Osteocyte (in vitro differentiated cells): ENCODE measurements at regions not wholly inside any gene's neighbourhood (a gene's known extent, or its start where the extent isn't known, plus 50 kb on each side); places are given as distances from the start of the nearest gene placed in this dataset.

Experiments used
- DNase-seq: peaks from one replicate; pipeline ENCODE4 v3.0.0; 2021; ENCODE audit warnings: mixed read lengths; ENCODE audit not compliant: unreplicated experiment; ENCODE audit errors: extremely low spot score
- H3K27ac Mint-ChIP-seq: one replicate; pipeline ENCODE4 v1.8.0; 2021; ENCODE audit warnings: mild to moderate bottlenecking, mixed read lengths; ENCODE audit not compliant: unreplicated experiment
- H3K27me3 Mint-ChIP-seq: one replicate; pipeline ENCODE4 v1.8.0; 2021; ENCODE audit warnings: mixed read lengths; ENCODE audit not compliant: unreplicated experiment
- H3K36me3 Mint-ChIP-seq: one replicate; pipeline ENCODE4 v1.8.0; 2021; ENCODE audit warnings: mixed read lengths; ENCODE audit not compliant: unreplicated experiment
- H3K4me1 Mint-ChIP-seq: one replicate; pipeline ENCODE4 v1.8.0; 2021; ENCODE audit warnings: mixed read lengths; ENCODE audit not compliant: unreplicated experiment
- H3K4me3 Mint-ChIP-seq: one replicate; pipeline ENCODE4 v1.8.0; 2021; ENCODE audit warnings: mild to moderate bottlenecking, moderate library complexity, mixed read lengths; ENCODE audit not compliant: unreplicated experiment
- H3K9me3 Mint-ChIP-seq: one replicate; pipeline ENCODE4 v1.8.0; 2021; ENCODE audit warnings: mixed read lengths; ENCODE audit not compliant: unreplicated experiment
- CTCF ChIP-seq: fragments of 200-600 bp; sonication (generic); IDR thresholded peaks from 2 replicates; pipeline ENCODE4 v1.5.0; 2021; ENCODE audit warnings: antibody characterized with exemption, mild to moderate bottlenecking, moderate library complexity

GRCh38 chr18:28714498-28714897 lies 537.6 kb upstream of the CDH2 start:
- Mint-ChIP-seq H3K27me3 (no peaks in the 10 kb centered on the region), H3K9me3 (peaks cover 12% of the 10 kb centered on the region), H3K36me3 (no peaks in the 10 kb centered on the region), H3K4me1 (peaks cover 23% of the 10 kb centered on the region), H3K27ac (no peak overlapping the region), H3K4me3 (no peak overlapping the region)
- TF ChIP-seq CTCF: no peak
- DNase-seq: no peak

- Mint-ChIP-seq H3K4me1 (peaks cover 7% of the 10 kb centered on the region), H3K9me3 (peaks cover 12% of the 10 kb centered on the region), H3K27me3 (no peaks in the 10 kb centered on the region), H3K36me3 (no peaks in the 10 kb centered on the region), H3K27ac (no peak overlapping the region), H3K4me3 (no peak overlapping the region)
- no peak for DNase-seq
- TF ChIP-seq CTCF: no peak
Observed at GRCh38 chr18:28712796-28713425, 536.0 kb upstream of the CDH2 start.

- Mint-ChIP-seq H3K27ac (no peak overlapping the region), H3K4me1 (peaks cover 3% of the 10 kb centered on the region), H3K27me3 (no peaks in the 10 kb centered on the region), H3K9me3 (peaks cover 5% of the 10 kb centered on the region), H3K36me3 (no peaks in the 10 kb centered on the region), H3K4me3 (no peak overlapping the region)
- no peak for TF ChIP-seq CTCF
- DNase-seq: no peak
Observed at GRCh38 chr18:28712172-28712571, 535.2 kb upstream of the CDH2 start.

- no peaks in the 10 kb centered on the region for H3K27me3 Mint-ChIP-seq
- no peaks in the 10 kb centered on the region for H3K36me3 Mint-ChIP-seq
- no peak overlapping the region for H3K4me3 Mint-ChIP-seq
- H3K9me3 Mint-ChIP-seq: no peaks in the 10 kb centered on the region
- no peak for DNase-seq
- H3K4me1 Mint-ChIP-seq: peaks cover 4% of the 10 kb centered on the region
- TF ChIP-seq CTCF: no peak
- no peak overlapping the region for H3K27ac Mint-ChIP-seq
Observed at GRCh38 chr18:28711096-28711495, 534.2 kb upstream of the CDH2 start.

DNA sequence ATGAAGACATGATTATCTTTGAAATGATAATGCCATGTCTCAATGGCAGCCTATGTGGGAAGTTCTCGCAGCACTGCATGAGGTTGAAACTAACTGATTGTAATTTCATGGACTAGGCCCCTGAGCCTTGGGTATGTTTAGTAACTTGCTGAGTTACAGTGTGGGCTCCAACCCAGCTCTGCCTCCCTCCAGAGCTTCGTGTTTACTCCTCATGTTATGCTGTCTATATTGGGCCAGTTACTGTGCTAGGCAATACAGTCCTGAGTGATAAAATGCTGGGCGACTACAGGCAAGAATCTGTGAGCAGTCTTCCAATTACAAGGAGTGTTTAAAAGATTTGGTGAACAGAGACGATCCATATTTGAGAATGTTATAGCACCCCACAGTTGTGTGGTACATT lies 530.1 kb upstream of the CDH2 start:
- no peak for DNase-seq
- Mint-ChIP-seq H3K4me1 (peaks cover 3% of the 10 kb centered on the region), H3K27ac (no peak overlapping the region), H3K4me3 (no peak overlapping the region), H3K36me3 (no peaks in the 10 kb centered on the region), H3K9me3 (no peaks in the 10 kb centered on the region), H3K27me3 (peaks cover 1% of the 10 kb centered on the region)
- TF ChIP-seq CTCF: no peak
